Ectodermal cell (in vitro differentiated cells): ENCODE measurements at regions not wholly inside any gene's neighbourhood (a gene's known extent, or its start where the extent isn't known, plus 50 kb on each side); places are given as distances from the start of the nearest gene placed in this dataset.
"Not testable (repeated sequence)": the region's sequence is repeated elsewhere in the genome, so short reads cannot be mapped to it uniquely, and the experiment has no call there.

Source experiments
- H3K27ac ChIP-seq: 2 replicates; pipeline ENCODE4 v1.7.0; 2013; ENCODE audit warnings: mild to moderate bottlenecking, low read depth, low read length; ENCODE audit not compliant: insufficient read depth, poor library complexity, severe bottlenecking
- H3K27me3 ChIP-seq: 2 replicates; pipeline ENCODE4 v1.7.0; 2013; ENCODE audit warnings: mild to moderate bottlenecking, low read length; ENCODE audit not compliant: insufficient read depth, control insufficient read depth, poor library complexity, severe bottlenecking
- H3K36me3 ChIP-seq: one replicate; pipeline ENCODE4 v1.7.0; 2013; ENCODE audit warnings: low read length; ENCODE audit not compliant: control insufficient read depth, insufficient read depth
- H3K4me1 ChIP-seq: one replicate; pipeline ENCODE4 v1.7.0; 2013; ENCODE audit warnings: low read length; ENCODE audit not compliant: control insufficient read depth, insufficient read depth
- H3K4me3 ChIP-seq: 2 replicates; pipeline ENCODE4 v1.7.0; 2013; ENCODE audit warnings: low read depth, low read length, control low read depth; ENCODE audit not compliant: insufficient read depth
- H3K9me3 ChIP-seq: 2 replicates; pipeline ENCODE4 v1.7.0; 2013; ENCODE audit warnings: mild to moderate bottlenecking, low read length, moderate library complexity; ENCODE audit not compliant: control insufficient read depth
- WGBS, 2 experiments: methylation state at CpG; one replicate each; pipeline ENCODE4 v1.1.7; 2013; ENCODE audit warnings: missing lambda C conversion rate in 2 of 2; 5-methylcytosine and 5-hydroxymethylcytosine counted together

DNA sequence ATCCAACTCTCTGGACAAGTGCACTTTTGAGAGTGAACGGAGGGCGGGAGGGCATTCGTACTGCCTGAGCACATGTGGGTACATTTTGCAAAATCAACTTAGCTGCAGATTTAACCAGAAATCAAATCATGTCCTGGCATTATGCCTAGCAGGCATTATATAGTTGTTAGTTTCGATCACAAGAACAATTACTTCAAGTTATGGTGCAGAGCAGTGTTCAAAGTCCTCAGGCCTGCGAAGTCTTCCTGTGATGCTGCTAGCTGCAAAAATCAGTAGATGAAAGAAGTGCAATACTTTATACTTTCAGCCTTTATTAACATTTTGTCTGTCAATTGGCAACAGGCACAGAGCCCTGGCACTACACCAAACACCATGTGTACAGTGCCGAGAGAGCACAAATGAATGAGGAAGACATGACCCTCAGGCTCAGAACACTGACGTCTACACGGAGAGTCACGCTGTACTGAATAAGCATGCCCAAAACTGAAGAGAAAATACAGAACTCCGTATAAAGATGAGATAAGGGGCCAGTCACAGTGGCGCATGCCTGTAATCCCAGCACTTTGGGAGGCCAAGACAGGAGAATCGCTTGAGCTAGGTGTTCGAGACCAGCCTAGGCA lies 92.1 kb upstream of the CREB1 start:
- Histone ChIP-seq H3K27ac (no peak overlapping the region), H3K36me3 (no peaks in the 10 kb centered on the region), H3K4me3 (no peak overlapping the region), H3K4me1 (no peaks in the 10 kb centered on the region), H3K27me3 (no peaks in the 10 kb centered on the region), H3K9me3 (no peaks in the 10 kb centered on the region)
- WGBS, 2 experiments, result 95 to 96% methylated on average over 13 of the region's 13 CpGs

GRCh38 chr2:207438414-207439126 lies 91.2 kb upstream of the CREB1 start:
- no peaks in the 10 kb centered on the region for H3K36me3 ChIP-seq
- no peak overlapping the region for H3K27ac ChIP-seq
- no peak overlapping the region for H3K4me3 ChIP-seq
- no peaks in the 10 kb centered on the region for H3K27me3 ChIP-seq
- WGBS, 2 experiments, result 88 to 93% methylated on average over 3 of the region's 3 CpGs
- no peaks in the 10 kb centered on the region for H3K9me3 ChIP-seq
- H3K4me1 ChIP-seq, result no peaks in the 10 kb centered on the region

GRCh38 chr2:207439881-207440280 lies 89.9 kb upstream of the CREB1 start:
- not testable (repeated sequence) for H3K4me3 ChIP-seq, H3K4me1 ChIP-seq, H3K27me3 ChIP-seq, H3K9me3 ChIP-seq, H3K27ac ChIP-seq, H3K36me3 ChIP-seq

DNA sequence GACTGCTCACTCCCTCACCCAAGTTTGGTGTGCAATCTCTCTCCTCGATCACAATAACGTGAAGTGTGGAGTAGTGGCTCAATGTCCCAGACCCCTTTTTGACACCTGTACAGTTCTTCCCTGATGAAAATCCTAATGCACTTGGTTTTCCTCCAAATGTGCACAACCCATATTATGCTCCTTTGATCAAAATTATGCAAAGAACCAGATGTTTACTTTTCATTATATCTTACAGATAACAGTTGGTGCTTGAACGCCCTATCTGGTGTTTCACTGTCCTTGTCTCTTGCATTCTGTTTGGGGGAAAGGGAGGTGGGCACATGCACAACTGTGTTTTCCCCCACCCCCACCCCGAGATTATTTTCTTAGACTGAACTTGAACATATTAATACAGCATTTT lies 85.0 kb upstream of the CREB1 start:
- Histone ChIP-seq H3K4me3 (no peak overlapping the region), H3K36me3 (no peaks in the 10 kb centered on the region), H3K27me3 (no peaks in the 10 kb centered on the region), H3K27ac (no peak overlapping the region), H3K9me3 (no peaks in the 10 kb centered on the region), H3K4me1 (no peaks in the 10 kb centered on the region)
- WGBS, 2 experiments, result 92 to 94% methylated on average over 2 to 4 of the region's 4 CpGs

DNA sequence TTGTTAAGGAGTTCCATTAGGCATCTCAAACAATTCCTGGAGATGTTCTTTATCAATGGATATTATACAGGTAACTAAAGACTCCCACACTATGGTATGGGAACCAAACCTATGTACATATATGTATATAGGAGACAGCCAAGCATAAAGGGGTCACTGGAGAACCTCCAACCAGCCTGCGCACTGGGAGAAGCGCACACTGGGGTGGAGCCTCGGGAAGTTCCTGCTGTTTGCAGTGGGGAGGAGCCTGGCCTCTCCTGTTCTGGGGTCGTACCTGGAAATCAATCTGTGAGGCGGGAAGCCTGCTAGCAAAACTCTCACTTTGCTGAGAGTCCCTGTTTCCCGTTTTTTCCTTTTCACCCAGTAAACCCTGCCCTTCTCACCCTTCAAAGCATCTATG lies 83.1 kb upstream of the CREB1 start:
- Histone ChIP-seq H3K4me1 (no peaks in the 10 kb centered on the region), H3K9me3 (no peaks in the 10 kb centered on the region), H3K4me3 (no peak overlapping the region), H3K27me3 (no peaks in the 10 kb centered on the region), H3K36me3 (no peaks in the 10 kb centered on the region), H3K27ac (no peak overlapping the region)
- WGBS, 2 experiments, result 76 to 79% methylated on average over 6 of the region's 6 CpGs

DNA sequence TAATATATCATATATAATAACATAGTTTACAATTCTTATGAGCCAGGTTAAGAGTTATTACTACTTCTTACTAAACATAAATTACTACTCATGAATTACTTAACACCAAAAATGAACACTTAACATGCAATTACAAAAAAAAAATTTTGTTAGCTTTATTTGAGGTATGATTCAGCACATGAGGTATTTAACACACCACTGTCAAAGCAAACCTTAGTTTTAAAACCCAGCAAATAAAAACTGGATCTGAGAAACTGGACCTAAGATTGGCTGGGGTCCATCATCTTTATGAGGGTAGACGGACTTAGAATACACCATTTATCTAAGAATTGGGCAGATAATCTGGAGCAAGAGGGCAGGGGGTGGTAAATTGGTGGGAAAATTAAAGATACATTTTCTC lies 81.8 kb upstream of the CREB1 start:
- no peaks in the 10 kb centered on the region for H3K36me3 ChIP-seq
- H3K4me1 ChIP-seq, result no peaks in the 10 kb centered on the region
- no peaks in the 10 kb centered on the region for H3K27me3 ChIP-seq
- no peak overlapping the region for H3K27ac ChIP-seq
- 100% methylated on average over 1 of the region's 1 CpG for WGBS, 2 experiments
- no peaks in the 10 kb centered on the region for H3K9me3 ChIP-seq
- no peak overlapping the region for H3K4me3 ChIP-seq

GRCh38 chr2:207449642-207450165 lies 80.1 kb upstream of the CREB1 start:
- H3K36me3 ChIP-seq, result no peaks in the 10 kb centered on the region
- no peaks in the 10 kb centered on the region for H3K9me3 ChIP-seq
- H3K4me3 ChIP-seq, result no peak overlapping the region
- WGBS, 2 experiments, result 65 to 80% methylated on average over 1 of the region's 1 CpG
- no peaks in the 10 kb centered on the region for H3K4me1 ChIP-seq
- no peak overlapping the region for H3K27ac ChIP-seq
- H3K27me3 ChIP-seq, result no peaks in the 10 kb centered on the region

GRCh38 chr2:207450186-207450585 lies 79.6 kb upstream of the CREB1 start:
- no peaks in the 10 kb centered on the region for H3K36me3 ChIP-seq
- H3K27me3 ChIP-seq, result no peaks in the 10 kb centered on the region
- H3K4me1 ChIP-seq, result no peaks in the 10 kb centered on the region
- H3K27ac ChIP-seq, result no peak overlapping the region
- no peaks in the 10 kb centered on the region for H3K9me3 ChIP-seq
- no CpG with 5 or more reads among the region's 1 CpG for WGBS, 2 experiments
- no peak overlapping the region for H3K4me3 ChIP-seq

DNA sequence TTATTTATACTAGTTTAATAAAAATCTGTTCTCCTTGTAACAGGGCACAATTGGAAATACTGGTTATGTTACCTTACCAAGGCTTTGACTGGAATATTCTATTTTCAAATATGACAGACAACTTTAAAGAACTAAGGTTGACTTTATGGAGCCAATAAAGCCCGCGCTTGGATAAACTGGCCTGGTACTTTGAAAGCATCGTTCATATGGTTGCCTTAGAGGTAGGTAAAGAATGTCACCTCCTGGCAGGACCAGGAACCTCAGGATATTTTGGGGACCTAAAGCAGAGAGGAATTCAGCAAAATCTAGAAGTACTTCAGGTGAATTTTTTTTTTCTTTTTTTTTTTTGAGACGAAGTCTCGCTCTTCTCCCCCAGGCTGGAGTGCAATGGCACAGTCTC lies 71.2 kb upstream of the CREB1 start:
- Histone ChIP-seq H3K36me3 (no peaks in the 10 kb centered on the region), H3K9me3 (no peaks in the 10 kb centered on the region), H3K4me3 (no peak overlapping the region), H3K4me1 (no peaks in the 10 kb centered on the region), H3K27me3 (no peaks in the 10 kb centered on the region), H3K27ac (no peak overlapping the region)
- 92% methylated on average over 5 of the region's 5 CpGs for WGBS, 2 experiments

DNA sequence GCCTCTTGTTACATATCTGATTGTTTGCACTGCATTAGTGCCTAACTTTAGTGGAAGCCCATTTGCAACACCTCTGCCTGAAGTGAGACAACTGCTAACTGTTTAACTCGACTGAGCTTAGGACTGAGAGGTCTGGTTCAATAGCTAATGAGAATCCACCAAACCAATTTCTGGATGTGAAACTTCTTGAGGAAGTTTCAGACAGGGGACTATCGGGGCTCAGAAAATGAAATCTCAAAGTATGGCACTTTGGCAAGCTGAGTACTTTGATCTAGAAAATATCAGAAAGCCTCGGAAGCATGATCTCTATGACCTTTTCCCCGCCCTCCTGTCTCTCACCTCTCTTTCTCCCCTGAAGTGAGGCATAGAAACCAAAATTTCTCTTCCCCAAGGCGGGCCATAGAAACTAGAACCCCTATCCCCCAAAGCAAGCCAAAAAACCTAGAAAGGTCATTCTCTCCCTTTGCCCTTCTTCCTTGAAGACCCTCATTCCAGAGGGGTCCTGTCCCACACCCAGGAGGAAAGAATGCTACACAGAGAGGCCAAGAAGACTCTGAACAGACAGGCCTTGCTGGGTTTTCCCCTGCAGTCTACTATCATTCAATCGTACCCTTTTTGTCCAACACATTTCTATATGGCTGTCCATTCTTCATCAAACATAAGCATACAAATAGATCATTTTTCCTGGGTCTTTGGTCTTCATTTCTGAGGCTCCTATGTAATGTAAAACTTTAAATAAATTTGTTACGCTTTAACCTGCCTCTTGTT lies 69.6 kb upstream of the CREB1 start:
- H3K27me3 ChIP-seq, result no peaks in the 10 kb centered on the region
- no peaks in the 10 kb centered on the region for H3K36me3 ChIP-seq
- no peaks in the 10 kb centered on the region for H3K4me1 ChIP-seq
- H3K27ac ChIP-seq, result no peak overlapping the region
- H3K9me3 ChIP-seq, result no peaks in the 10 kb centered on the region
- H3K4me3 ChIP-seq, result no peak overlapping the region
- 76 to 82% methylated on average over 7 of the region's 7 CpGs for WGBS, 2 experiments
